HCEC 1CT (cell line): ENCODE measurements at regions not wholly inside any gene's neighbourhood (a gene's known extent, or its start where the extent isn't known, plus 50 kb on each side); places are given as distances from the start of the nearest gene placed in this dataset.
A peak's percentile ranks its signal among the peaks of the same experiment; 100 is the strongest.
"Not testable (repeated sequence)": the region's sequence is repeated elsewhere in the genome, so short reads cannot be mapped to it uniquely, and the experiment has no call there.

ENCODE experiments used
- DNase-seq: peaks from one replicate; pipeline ENCODE4 v3.0.0-alpha.2; 2017

DNA sequence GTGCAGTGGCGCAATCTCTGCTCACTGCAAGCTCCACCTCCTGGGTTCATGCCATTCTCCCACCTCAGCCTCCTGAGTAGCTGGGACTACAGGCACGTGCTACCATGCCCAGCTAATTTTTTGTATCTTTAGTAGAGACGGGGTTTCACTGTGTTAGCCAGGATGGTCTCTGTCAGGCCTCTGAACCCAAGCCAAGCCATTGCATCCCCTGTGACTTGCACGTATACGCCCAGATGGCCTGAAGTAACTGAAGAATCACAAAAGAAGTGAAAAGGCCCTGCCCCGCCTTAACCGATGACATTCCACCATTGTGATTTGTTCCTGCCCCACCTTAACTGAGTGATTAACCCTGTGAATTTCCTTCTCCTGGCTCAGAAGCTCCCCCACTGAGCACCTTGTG is 147.2 kb upstream of the TRIB2 start:
- not testable (repeated sequence) for DNase-seq

GRCh38 chr2:12569929-12570328 is 146.8 kb upstream of the TRIB2 start:
- not testable (repeated sequence) for DNase-seq

DNA sequence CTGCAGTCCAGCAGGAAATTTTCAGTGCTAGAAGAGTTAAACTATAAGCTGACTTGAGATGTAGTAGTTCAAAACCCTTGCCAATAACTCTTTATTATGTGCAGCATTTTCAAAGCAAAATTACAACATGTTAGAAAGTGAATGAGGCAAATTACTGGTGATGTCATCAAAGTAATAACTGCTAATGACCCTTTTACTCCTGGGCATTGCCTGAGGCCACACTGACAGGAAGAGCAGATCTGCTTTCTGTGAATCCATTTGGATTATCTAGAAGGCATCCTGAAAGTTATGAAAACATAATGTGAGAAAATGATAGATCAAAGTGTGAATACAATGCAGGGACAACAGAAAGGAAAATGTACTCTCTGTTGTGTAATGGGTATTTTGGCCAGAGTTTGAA is 139.6 kb upstream of the TRIB2 start:
- no peak for DNase-seq

- DNase-seq = no peak
Observed at GRCh38 chr2:12577567-12578253, 139.0 kb upstream of the TRIB2 start.

DNA sequence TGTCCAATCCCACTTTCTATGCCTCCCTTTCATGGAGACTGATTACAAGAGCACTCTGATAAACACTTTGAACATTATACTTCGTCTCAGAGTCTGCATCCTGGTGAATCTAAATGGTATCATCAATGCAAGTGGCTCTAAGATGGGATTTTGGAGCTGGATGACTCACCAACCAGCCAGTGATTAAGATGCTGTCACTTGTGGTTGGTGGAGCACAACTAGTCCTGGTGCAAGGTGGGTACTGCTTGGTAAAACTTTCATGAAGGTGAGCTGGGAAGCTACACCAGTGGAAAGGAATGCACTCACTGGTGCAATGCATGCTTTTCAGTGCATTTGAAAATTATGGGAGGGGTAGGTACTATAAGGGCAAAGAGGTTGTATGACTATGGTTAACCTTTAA is 137.7 kb upstream of the TRIB2 start:
- DNase-seq = no peak

GRCh38 chr2:12584338-12584737 is 132.4 kb upstream of the TRIB2 start:
- DNase-seq = no peak

- no peak for DNase-seq
Observed at GRCh38 chr2:12585784-12586183, 131.0 kb upstream of the TRIB2 start.

GRCh38 chr2:12587228-12587627 is 129.5 kb upstream of the TRIB2 start:
- no peak for DNase-seq

DNA sequence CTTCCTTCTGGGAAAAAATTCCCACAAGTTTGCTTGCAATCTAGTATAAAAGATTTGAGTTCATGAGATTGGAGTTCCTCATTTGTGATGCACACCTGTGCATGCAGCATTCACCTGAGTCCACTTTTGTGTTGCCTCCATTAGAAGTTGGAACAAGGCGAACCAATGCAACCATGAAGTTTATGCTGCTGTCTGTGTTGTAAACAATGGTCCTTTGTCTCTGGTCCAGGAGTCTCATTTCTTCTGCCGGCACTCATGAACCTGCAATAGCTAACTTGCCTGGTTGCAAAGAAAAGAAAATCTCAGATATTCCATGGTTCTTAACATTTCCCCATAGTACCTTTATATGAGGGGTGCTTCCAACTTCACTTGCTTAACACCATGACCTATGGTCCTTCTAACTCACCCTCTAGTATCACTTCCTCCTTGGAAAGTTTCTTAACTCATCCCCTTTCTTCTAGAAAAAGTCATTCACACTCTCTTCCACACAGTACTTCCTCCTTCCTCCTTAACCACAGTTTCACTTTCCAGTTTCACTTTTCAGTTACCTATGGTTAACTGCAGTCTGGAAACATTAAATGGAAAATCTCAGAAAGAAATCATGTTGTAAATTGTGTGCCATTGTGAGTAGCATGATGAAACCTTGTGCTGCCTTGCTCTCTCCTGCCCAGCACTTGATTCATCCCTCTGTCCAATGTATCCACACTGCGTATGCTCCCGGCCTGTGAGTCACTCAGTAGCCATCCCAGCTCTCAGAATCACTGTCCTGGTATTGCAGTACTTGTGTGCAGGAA is 128.8 kb upstream of the TRIB2 start:
- DNase-seq = peak; percentile 87

DNA sequence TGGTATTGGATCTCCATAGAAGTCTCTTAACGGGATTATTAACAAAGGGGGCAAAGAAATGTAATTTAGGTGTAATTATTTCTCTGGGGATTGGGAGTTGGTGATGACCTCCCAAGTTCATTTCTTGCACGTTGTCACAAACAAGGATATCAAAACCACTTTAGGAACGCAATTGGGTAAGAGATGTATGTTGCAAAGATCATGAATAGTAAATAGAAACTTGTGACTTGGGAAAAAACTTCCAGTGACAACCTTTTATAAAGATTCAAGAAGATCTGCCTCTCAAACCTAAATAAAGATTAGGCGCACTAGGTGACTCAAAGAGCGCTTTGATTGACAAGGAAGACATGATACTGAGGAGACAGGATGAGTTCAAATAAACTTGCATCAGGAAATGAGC is 127.8 kb upstream of the TRIB2 start:
- no peak for DNase-seq

DNA sequence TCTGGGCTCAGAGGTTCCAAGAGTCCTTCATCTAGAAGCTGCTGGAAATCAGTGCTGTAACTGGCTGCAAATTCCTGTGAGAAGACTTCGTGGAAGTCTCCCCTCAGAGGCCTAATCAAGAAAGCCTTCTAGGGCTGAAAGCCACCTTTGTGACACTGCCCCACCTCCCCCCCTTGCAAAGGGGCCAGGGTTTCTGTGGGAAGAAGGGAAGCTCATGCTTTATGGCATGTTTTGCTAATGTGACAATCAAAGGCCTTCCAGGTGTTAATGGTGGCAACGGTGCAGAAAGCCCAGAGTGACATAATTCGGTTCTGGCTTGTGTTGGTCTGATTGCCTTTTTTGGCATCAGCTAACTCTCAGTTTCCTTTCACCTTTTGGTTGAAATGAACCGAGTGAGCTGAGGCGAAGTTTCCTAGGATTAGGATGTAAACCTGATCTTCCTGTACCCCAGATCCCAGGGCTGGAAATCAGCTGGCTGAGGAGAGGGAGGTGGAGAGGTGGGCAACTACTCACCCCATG is 126.9 kb upstream of the TRIB2 start:
- no peak for DNase-seq

DNA sequence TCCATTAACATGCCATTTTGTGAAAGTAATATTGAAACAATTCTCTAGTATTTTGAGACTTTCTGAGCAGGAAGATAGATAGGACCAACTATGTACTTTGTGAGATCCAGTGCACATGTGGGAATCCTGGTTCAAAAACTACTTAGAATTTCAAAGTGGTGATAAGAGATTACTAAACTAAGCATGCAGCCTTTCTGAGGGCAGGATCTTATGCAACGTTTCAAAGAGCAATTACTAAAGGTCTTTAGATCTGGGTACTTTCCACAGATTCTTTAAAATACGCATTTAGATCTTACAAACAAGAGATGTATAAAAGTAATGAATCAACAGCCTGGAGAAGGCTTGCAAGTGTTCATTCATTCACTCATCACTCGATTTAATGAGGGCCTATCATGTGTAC is 124.4 kb upstream of the TRIB2 start:
- no peak for DNase-seq

DNA sequence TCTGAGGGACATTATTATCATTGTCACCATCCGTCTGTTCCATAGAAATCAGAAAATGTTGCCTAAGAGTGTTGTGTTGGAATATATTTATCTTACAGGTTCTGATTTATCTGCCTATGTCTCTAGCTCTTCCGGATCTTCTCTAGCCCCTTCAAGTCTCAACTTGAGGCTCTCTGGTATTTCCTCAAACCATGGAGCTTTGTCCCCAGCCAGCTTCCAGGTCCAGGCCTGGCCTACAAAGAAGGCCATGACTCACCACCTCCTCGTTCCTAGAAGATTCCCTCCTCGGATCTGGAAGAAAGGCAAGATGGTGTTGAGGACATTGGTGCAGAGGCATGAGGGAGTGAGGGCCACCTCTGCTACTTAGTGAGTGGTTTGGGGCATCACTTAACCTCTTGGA is 122.1 kb upstream of the TRIB2 start:
- no peak for DNase-seq

DNA sequence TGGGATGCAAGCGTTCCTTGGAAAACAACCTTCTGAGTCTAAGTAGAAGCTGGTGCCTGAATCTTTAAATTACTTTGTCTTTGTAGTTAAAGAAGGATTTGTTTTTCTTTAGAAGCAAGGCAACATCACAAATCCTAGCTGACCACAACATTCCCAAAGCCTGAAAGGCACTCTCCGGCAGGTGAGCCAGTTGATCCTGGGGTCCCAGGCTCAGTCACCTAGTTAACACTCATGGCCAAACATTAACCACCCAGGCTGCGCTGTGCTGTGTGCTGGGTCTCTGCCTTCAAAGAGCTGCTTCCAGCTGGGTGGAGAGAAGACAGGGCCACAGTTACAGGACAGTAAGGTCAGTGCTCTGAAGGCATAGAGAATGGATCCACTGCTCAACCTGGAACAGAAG is 120.0 kb upstream of the TRIB2 start:
- DNase-seq = no peak

DNA sequence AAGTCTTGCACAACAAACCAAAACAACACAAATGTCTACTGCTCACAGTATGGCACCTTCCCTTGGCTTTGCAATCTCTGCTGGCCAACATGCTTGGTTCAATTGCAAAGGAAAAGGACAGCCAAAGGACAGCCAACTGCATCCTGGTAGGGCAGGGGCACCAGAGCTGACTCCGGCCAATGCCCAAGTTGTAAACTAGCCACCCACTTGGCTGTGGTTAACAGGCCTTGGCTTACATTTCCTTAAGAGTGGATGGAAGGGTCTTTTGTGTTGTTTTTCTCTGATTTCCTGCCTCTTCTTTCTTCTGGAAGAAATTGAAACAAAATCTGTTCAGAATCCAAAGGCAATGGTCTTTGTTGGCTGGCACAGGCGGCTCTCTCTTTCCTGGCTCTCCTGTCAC is 119.1 kb upstream of the TRIB2 start:
- DNase-seq = no peak

GRCh38 chr2:12602661-12603060 is 114.1 kb upstream of the TRIB2 start:
- DNase-seq = no peak

DNA sequence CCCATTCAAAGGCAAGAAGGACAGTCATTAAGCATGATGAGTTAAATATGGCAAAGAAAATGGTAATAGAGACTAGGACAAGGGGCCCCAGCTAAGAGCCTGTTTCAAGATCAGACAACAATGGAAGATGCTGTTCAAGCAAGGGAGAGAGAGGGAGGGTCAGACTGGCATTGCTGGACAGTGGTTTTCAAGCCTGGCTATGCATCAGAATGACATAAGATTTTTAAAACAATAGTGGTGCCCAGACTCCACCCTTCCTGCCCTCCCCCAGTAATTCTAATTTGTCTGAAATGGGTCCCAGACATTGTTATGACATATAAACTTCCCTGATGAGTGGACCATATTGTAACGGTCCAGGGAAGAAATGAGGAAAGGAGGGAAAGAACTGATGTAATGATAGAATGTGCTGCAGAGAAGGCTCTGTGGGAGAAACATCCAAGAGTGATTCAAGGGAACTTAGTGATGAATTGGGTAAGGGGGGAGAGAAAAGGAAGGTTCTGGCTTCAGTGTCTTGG is 112.9 kb upstream of the TRIB2 start:
- DNase-seq = no peak

GRCh38 chr2:12604341-12604740 is 112.4 kb upstream of the TRIB2 start:
- DNase-seq = no peak

- DNase-seq = no peak
Observed at GRCh38 chr2:12605366-12605765, 111.4 kb upstream of the TRIB2 start.

DNA sequence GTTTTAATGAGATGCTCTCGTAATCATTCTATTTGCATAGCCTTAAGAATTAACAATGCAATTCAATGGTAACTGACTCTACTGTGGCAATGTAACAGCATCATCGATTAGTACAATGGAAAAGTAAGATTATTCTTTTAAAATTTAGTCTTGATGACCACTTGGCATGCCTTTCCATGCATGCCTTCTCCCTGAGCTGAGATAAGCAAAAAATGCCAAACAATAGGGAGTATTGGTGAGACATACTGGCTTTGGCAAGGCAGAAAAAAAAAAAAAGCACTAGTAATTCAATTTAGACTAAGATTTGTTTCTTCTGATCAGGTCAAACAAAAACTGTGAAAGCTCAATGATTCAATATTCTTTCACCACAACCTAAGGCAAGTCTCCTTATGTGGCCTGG is 110.8 kb upstream of the TRIB2 start:
- DNase-seq = no peak

DNA sequence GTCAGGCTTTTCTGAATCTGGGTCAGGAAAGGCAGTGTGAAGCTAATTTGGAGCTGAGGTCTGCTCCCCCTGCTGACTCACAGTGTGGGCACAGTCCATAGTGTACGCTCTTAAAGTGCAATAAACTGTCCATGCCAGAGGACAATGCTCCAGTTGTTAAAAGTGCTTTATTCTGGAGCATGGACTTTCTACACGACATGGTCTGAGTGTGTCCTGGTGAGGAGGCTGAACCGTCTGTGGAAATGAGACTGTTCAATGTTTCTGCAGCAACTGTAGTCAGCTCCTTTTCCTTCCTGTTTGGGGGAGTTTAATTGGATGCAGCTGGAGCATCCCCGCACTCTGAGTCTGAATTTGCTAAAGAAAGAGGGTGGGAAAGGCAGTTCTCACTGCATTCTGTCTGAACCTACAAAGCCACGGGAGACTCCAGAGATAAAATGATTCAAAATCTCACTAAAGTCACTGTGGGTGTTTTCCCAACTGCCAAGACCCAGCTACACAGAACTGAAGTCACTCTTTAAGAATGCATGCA is 110.2 kb upstream of the TRIB2 start:
- peak; percentile 14 for DNase-seq

DNA sequence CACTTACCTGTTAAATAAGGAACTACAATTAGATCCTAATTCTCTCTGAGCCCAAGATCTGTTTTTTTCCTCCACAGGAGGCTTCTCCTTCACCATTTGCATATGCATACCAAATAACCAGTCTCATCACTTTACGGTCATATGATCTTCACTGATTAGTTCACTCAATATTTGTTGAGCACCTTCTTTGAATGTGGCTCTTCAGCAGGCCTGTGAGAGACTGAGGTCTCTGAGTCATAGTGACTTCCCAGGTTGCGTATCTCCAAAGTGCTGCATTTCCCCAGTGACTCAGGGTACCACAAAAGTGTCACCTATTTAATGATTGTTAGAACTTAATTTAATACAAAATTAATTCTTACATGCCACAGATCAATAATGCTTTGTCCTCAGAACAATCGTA is 108.8 kb upstream of the TRIB2 start:
- no peak for DNase-seq

DNA sequence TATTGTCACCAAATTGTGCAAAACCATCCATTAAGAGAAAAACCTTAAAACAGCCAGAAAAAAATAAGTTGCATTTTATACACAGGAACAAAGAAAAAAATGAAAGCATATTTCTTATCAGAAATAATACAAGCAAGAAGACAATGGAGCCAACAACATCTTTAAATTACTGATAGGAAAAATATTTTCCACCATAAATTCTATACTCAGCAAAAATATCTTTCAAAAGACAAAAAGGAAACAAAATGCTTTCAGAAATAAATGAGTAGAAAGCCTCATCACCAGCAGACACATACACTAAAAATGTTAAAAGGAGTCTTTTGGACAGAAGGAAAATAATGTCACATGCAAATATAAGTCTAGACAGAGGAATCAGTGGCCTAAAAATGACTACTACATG is 106.4 kb upstream of the TRIB2 start:
- DNase-seq = no peak

GRCh38 chr2:12612168-12612567 is 104.6 kb upstream of the TRIB2 start:
- DNase-seq = no peak
